CD4-positive, alpha-beta memory T cell (primary cell): ENCODE measurements at regions not wholly inside any gene's neighbourhood (a gene's known extent, or its start where the extent isn't known, plus 50 kb on each side); places are given as distances from the start of the nearest gene placed in this dataset.

Experiments used
- CTCF ChIA-PET: fragments of 350-600 bp; sonication (Branson Sonifier 250); formaldehyde crosslinking; loops from one replicate; lab custom pipeline; 2021; ENCODE audit warnings: inconsistent platforms; ENCODE audit not compliant: partially characterized antibody; lab: Charles Lee
- POLR2A ChIA-PET: fragments of 350-600 bp; sonication (Branson Sonifier 250); formaldehyde crosslinking; loops from one replicate; lab custom pipeline; 2021; ENCODE audit not compliant: partially characterized antibody; lab: Charles Lee
- DNase-seq, 5 donors: peaks; one replicate each; pipeline versions ENCODE4 v3.0.0 to v3.0.0-alpha.2; 2020 to 2022; ENCODE audit warnings: mixed read lengths in 1 of 5
- H3K27ac ChIP-seq: one replicate; pipeline ENCODE4 v1.7.0; 2013; ENCODE audit warnings: low read depth, low read length
- H3K27me3 ChIP-seq: 2 replicates; pipeline ENCODE4 v1.7.0; 2013; ENCODE audit warnings: mild to moderate bottlenecking, low read length, moderate library complexity; ENCODE audit not compliant: insufficient read depth
- H3K36me3 ChIP-seq: 2 replicates; pipeline ENCODE4 v1.7.0; 2013; ENCODE audit warnings: mild to moderate bottlenecking, low read length, moderate library complexity; ENCODE audit not compliant: insufficient read depth
- H3K4me1 ChIP-seq: 2 replicates; pipeline ENCODE4 v1.7.0; 2013; ENCODE audit warnings: mild to moderate bottlenecking, low read length, moderate library complexity; ENCODE audit not compliant: insufficient read depth
- H3K4me3 ChIP-seq, 2 donors: one replicate each; pipeline ENCODE4 v1.7.0; 2013; ENCODE audit warnings: low read length in 2 of 2, mild to moderate bottlenecking in 1 of 2
- H3K9me3 ChIP-seq, 2 donors: one replicate each; pipeline ENCODE4 v1.7.0; 2013; ENCODE audit warnings: low read length in 2 of 2, control low read depth in 1 of 2; ENCODE audit not compliant: control insufficient read depth in 1 of 2
- H3K27ac Mint-ChIP-seq, 7 donors: one replicate each; pipeline ENCODE4 v1.8.0; 2020 to 2021; ENCODE audit warnings: mixed read lengths in 7 of 7, mild to moderate bottlenecking in 6 of 7, inconsistent platforms in 3 of 7, moderate library complexity in 3 of 7
- H3K27me3 Mint-ChIP-seq, 2 donors: one replicate each; pipeline ENCODE4 v1.8.0; 2020 to 2021; ENCODE audit warnings: mixed read lengths in 2 of 2
- H3K36me3 Mint-ChIP-seq, 2 donors: one replicate each; pipeline ENCODE4 v1.8.0; 2020 to 2021; ENCODE audit warnings: mixed read lengths in 2 of 2, inconsistent platforms in 1 of 2, mild to moderate bottlenecking in 1 of 2
- H3K4me1 Mint-ChIP-seq, 4 donors: one replicate each; pipeline ENCODE4 v1.8.0; 2020 to 2021; ENCODE audit warnings: mixed read lengths in 4 of 4, mild to moderate bottlenecking in 1 of 4
- H3K4me3 Mint-ChIP-seq, 8 donors: one replicate each; pipeline ENCODE4 v1.8.0; 2020 to 2021; ENCODE audit warnings: mixed read lengths in 8 of 8, mild to moderate bottlenecking in 7 of 8, moderate library complexity in 6 of 8, inconsistent platforms in 3 of 8
- H3K9me3 Mint-ChIP-seq, 8 donors: one replicate each; pipeline ENCODE4 v1.8.0; 2020 to 2021; ENCODE audit warnings: mixed read lengths in 8 of 8, mild to moderate bottlenecking in 5 of 8, inconsistent platforms in 3 of 8, moderate library complexity in 1 of 8
- intact Hi-C: fragments of 100-400 bp; cut with micrococcal nuclease; formaldehyde crosslinking; loops from one replicate; pipeline ENCODE4 v1.15.1; 2023

DNA sequence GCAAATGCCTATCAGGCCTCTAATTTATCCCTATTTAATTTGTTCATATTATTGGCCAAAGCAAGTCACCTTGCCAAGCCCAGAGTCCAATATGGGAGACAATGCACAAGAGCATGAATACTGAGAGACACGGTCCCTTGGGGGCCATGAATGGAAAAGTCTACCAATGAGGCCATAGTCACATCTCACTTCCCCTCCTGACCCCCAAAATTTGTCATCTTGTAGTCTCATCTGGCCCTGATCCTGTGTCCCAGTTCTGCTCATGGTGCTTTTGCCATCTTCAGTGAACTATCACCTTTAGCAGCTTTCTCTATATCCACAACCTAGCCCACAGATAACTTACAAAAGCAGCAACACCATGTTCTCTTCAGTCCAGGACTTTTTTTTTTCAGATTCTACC, 302.7 kb upstream of the MGAT5 start:
- no peaks in the 10 kb centered on the region for H3K9me3 Mint-ChIP-seq
- intact Hi-C loops = no loop called here
- H3K4me1 ChIP-seq = no peaks in the 10 kb centered on the region
- no peak overlapping the region for H3K27ac Mint-ChIP-seq
- no peak for DNase-seq
- H3K9me3 ChIP-seq = no peaks in the 10 kb centered on the region
- no peak overlapping the region for H3K4me3 ChIP-seq
- no peak overlapping the region for H3K4me3 Mint-ChIP-seq
- ChIA-PET POLR2A (no interaction called here), CTCF (no interaction called here)
- H3K36me3 Mint-ChIP-seq = no peaks in the 10 kb centered on the region
- H3K27me3 ChIP-seq = no peaks in the 10 kb centered on the region
- H3K27ac ChIP-seq = no peak overlapping the region
- no peaks in the 10 kb centered on the region for H3K36me3 ChIP-seq
- H3K4me1 Mint-ChIP-seq = no peaks in the 10 kb centered on the region
- H3K27me3 Mint-ChIP-seq = peaks cover 3% of the 10 kb centered on the region in 2 donors

DNA sequence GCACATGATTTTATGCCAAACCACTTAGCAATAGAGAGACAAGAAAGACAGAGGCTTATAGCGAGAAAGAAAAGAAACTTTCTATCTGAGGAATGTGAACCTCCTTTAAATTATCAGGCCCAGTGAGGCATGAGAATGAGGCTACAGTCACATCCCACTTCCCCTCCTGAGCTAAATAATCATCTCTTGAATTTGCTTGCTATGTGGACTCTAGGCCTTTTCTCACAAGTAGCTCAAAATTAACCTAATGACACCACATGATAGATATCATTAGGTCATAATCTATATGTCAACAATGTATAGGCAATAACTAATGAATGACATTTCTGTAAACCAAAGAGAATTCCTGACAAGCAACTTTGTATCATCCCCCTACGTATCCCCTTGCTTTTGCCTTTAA, 301.5 kb upstream of the MGAT5 start:
- Mint-ChIP-seq H3K4me1 (no peaks in the 10 kb centered on the region), H3K27me3 (peaks cover 7 to 8% of the 10 kb centered on the region in 2 donors), H3K27ac (no peak overlapping the region), H3K9me3 (no peaks in the 10 kb centered on the region), H3K4me3 (no peak overlapping the region), H3K36me3 (no peaks in the 10 kb centered on the region)
- DNase-seq = no peak
- no peaks in the 10 kb centered on the region for H3K27me3 ChIP-seq
- no peak overlapping the region for H3K4me3 ChIP-seq
- H3K9me3 ChIP-seq = no peaks in the 10 kb centered on the region
- no peaks in the 10 kb centered on the region for H3K36me3 ChIP-seq
- H3K27ac ChIP-seq = no peak overlapping the region
- ChIA-PET CTCF (no interaction called here), POLR2A (no interaction called here)
- no peaks in the 10 kb centered on the region for H3K4me1 ChIP-seq
- intact Hi-C loops = no loop called here

DNA sequence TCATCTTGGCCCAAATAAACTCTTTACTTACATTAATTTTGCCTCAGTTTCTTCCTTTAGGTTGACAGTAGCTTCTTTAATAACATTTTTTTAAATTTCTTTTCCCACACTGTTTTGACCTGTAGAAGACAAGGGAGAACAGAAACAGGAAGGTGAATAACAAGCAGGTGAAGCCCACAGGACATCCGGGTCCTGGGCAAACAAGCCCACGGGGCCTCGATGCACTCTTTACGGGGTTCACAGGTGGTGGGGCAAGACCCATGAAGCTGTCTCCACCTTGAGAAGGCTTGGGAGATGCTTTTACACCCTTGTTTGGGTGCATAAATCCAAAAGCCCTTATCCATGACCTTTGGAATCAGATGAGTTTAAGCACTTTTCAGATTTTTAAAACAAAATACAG, 301.0 kb upstream of the MGAT5 start:
- POLR2A ChIA-PET = no interaction called here
- H3K4me3 ChIP-seq = no peak overlapping the region

DNA sequence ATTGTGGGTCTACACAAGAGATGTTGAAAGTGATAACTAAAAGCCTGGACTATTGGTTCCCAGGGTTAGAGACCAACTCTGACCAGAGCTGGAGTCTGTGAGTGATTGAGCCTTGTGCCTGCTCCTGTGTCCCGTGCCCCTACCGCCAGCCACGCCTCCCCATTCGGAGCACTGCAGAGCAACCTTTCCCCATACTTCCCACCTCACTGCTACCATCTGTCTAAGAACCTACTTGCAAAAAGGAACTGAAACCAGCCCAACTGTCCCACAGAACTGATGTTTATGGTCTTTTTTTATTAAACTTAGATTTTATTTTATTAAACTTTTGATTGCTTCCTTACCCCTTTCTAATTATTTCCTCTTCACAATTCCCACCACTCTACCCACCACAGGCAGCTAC, 300.3 kb upstream of the MGAT5 start:
- POLR2A ChIA-PET = no interaction called here
- H3K27ac Mint-ChIP-seq = no peak overlapping the region
- no peaks in the 10 kb centered on the region for H3K36me3 ChIP-seq
- peaks cover 7 to 8% of the 10 kb centered on the region in 2 donors for H3K27me3 Mint-ChIP-seq
- H3K36me3 Mint-ChIP-seq = no peaks in the 10 kb centered on the region
- no peaks in the 10 kb centered on the region for H3K4me1 Mint-ChIP-seq
- no peaks in the 10 kb centered on the region for H3K9me3 ChIP-seq
- H3K27ac ChIP-seq = no peak overlapping the region
- DNase-seq = no peak
- H3K4me3 ChIP-seq = no peak overlapping the region
- H3K4me1 ChIP-seq = no peaks in the 10 kb centered on the region
- H3K27me3 ChIP-seq = no peaks in the 10 kb centered on the region
- H3K9me3 Mint-ChIP-seq = no peaks in the 10 kb centered on the region
- intact Hi-C loops = no loop called here
- CTCF ChIA-PET = no interaction called here
- H3K4me3 Mint-ChIP-seq = no peak overlapping the region

More for the DNA sequence above, 301.0 kb upstream of the MGAT5 start:
- Mint-ChIP-seq H3K4me1 (no peaks in the 10 kb centered on the region), H3K4me3 (no peak overlapping the region), H3K9me3 (no peaks in the 10 kb centered on the region), H3K27me3 (peaks cover 7 to 8% of the 10 kb centered on the region in 2 donors), H3K27ac (no peak overlapping the region), H3K36me3 (no peaks in the 10 kb centered on the region)
- intact Hi-C loops = no loop called here
- no peaks in the 10 kb centered on the region for H3K9me3 ChIP-seq
- CTCF ChIA-PET = no interaction called here
- no peaks in the 10 kb centered on the region for H3K27me3 ChIP-seq
- no peaks in the 10 kb centered on the region for H3K4me1 ChIP-seq
- no peak for DNase-seq
- no peak overlapping the region for H3K27ac ChIP-seq
- no peaks in the 10 kb centered on the region for H3K36me3 ChIP-seq

DNA sequence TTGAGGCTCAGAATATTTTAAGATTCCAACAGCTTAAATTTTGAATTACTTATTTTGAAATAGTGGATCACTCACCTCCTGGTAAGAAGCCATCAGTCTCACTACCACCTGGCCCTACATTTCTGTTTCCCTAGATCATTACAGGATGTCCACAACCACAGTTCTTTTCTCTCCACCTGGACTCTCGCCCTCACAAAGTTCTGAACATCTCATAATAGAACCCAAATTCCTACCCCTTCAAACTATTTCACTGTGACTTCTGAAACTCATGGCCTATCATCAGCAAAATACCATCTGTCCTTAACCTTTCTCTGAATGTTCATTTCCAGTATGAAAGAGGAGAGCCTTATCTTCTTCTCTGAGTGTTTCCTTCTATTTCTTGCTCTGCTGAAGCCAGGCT, 299.2 kb upstream of the MGAT5 start:
- intact Hi-C loops = no loop called here
- Histone ChIP-seq H3K9me3 (no peaks in the 10 kb centered on the region), H3K27me3 (no peaks in the 10 kb centered on the region), H3K27ac (no peak overlapping the region), H3K4me3 (no peak overlapping the region), H3K4me1 (no peaks in the 10 kb centered on the region), H3K36me3 (no peaks in the 10 kb centered on the region)
- POLR2A ChIA-PET = no interaction called here
- no peaks in the 10 kb centered on the region for H3K9me3 Mint-ChIP-seq
- H3K27me3 Mint-ChIP-seq = peaks cover 7 to 10% of the 10 kb centered on the region in 2 donors
- CTCF ChIA-PET = no interaction called here
- H3K27ac Mint-ChIP-seq = no peak overlapping the region
- no peak for DNase-seq
- no peaks in the 10 kb centered on the region for H3K4me1 Mint-ChIP-seq
- H3K4me3 Mint-ChIP-seq = no peak overlapping the region
- no peaks in the 10 kb centered on the region for H3K36me3 Mint-ChIP-seq

DNA sequence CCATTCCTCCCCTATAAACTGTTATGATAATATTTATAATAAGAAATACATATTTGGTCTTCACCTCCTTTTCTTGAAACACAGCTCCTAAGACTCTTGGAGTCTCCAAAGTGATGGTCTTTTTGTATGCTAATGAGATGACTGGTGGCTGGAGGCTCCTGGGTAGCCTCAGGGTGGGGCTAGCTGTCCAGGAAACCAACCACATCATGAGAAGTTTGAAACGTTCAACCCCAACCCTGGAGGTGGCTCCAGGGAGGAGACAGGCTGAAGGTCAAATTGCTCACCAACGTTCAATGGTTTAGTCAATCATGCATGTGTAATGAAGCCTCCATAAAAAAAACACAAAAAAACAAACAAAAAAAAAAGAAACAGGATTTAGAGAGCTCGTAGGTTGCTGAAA, 298.7 kb upstream of the MGAT5 start:
- intact Hi-C loops = no loop called here

DNA sequence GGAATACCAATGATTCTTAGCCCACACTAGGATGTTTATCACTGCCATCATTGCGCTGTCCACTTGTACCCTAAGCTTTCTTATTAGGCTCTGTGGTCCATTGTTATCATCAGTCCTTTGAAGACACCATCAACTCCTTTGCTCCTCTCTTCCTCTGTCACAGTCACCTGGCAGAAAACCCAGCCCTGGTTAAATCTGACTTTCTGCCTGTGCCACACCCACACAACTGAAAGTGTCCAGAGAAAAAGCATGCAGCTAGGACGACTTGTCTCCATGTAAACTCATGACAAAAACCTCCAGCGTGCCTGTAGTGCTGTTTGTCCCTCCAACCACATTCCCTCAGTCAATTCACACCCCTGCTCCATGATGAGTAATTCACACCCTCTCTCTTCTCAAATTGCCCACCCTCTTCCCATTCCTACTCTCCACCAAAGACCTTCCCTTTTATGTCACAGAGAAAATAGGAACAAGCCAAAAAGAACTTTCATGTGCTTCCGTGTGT, 297.4 kb upstream of the MGAT5 start:
- no peak overlapping the region for H3K4me3 Mint-ChIP-seq
- CTCF ChIA-PET = no interaction called here

More for the DNA sequence above, 298.7 kb upstream of the MGAT5 start:
- Mint-ChIP-seq H3K4me1 (no peaks in the 10 kb centered on the region), H3K9me3 (no peaks in the 10 kb centered on the region), H3K27ac (no peak overlapping the region), H3K27me3 (peaks cover 7 to 10% of the 10 kb centered on the region in 2 donors), H3K36me3 (no peaks in the 10 kb centered on the region), H3K4me3 (no peak overlapping the region)
- Histone ChIP-seq H3K36me3 (no peaks in the 10 kb centered on the region), H3K27me3 (no peaks in the 10 kb centered on the region), H3K4me1 (no peaks in the 10 kb centered on the region), H3K4me3 (no peak overlapping the region), H3K27ac (no peak overlapping the region), H3K9me3 (no peaks in the 10 kb centered on the region)
- POLR2A ChIA-PET = no interaction called here
- no peak for DNase-seq
- CTCF ChIA-PET = no interaction called here

More for the DNA sequence above, 297.4 kb upstream of the MGAT5 start:
- no peaks in the 10 kb centered on the region for H3K4me1 Mint-ChIP-seq
- intact Hi-C loops = no loop called here
- Histone ChIP-seq H3K27me3 (no peaks in the 10 kb centered on the region), H3K4me1 (no peaks in the 10 kb centered on the region), H3K27ac (no peak overlapping the region), H3K9me3 (no peaks in the 10 kb centered on the region), H3K4me3 (no peak overlapping the region), H3K36me3 (no peaks in the 10 kb centered on the region)
- DNase-seq = no peak
- H3K27ac Mint-ChIP-seq = no peak overlapping the region
- H3K9me3 Mint-ChIP-seq = no peaks in the 10 kb centered on the region
- no peaks in the 10 kb centered on the region for H3K36me3 Mint-ChIP-seq
- POLR2A ChIA-PET = no interaction called here
- peaks cover 7 to 10% of the 10 kb centered on the region in 2 donors for H3K27me3 Mint-ChIP-seq
